ENCODE measurements at regions not wholly inside any gene's neighbourhood (a gene's known extent, or its start where the extent isn't known, plus 50 kb on each side); places are given as distances from the start of the nearest gene placed in this dataset.
A peak's percentile ranks its signal among the peaks of the same experiment; 100 is the strongest.
"Not testable (repeated sequence)": the region's sequence is repeated elsewhere in the genome, so short reads cannot be mapped to it uniquely, and the experiment has no call there.

DNA sequence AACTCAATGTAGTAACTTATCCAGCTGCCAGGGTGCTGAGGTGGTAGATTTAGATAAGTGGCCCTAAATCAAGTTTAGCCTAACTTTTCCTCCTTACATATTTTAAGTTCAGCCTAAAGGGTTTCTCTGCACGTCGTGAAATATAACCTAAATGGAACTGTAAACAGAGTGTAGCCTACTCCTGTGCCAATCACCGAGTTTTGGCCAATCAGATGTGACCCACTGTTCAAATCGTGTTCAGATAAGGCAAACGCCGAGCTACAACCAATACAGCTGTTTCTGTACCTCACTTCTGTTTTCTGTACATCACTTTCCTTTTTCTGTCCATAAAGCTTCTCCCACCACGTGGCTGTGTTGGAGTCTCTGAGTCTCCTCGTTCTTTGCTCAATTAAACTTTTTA is 904.2 kb upstream of the POT1 start:
- no peak for DNase-seq

DNA sequence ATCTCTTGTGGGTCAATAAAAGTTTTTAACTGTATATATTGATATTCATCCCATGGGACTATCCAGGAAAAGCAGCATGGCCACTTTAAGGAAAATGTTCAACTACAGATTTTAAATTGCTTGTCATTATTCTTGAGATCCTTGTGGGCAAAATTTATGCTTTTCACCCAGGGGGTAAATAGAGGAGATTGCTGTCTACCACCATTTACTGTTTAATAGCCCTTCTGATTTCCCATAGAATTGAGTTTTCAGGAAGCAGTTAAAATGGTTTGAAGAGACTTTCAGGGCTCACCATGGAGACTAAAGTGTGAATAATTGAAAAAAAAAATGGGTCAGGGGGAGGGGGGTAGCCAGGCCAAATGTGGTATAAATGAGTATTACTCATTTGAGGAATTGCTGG is 901.1 kb upstream of the POT1 start:
- DNase-seq: no peak

DNA sequence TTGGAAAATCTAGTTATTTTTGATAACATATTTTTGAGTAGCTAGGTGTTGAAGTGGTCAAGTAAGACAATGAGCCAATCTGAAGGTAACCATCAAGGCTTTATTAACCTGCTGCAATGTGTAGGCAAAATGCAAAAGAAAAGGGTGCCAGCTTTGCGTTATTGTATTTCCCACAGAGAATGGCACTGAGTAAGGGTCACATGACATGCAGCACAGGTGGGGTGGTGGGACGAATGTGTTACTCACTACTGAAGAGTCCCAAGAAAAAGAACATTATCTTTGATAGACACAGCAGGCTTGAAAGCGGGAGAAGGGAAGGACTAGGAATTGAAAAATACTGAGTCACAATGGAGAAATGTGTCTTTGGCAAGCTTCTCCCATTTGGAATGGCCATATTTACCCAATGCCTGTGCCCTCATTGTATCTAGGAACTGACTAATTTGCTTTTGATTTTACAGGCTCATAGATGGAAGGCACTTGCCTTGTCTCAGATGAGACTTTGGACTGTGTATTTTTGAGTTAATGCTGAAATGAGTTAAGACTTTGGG is 898.6 kb upstream of the POT1 start:
- no peak for DNase-seq

GRCh38 chr7:125823538-125823937 is 893.9 kb upstream of the POT1 start:
- no peak for DNase-seq

GRCh38 chr7:125820495-125820894 is 890.9 kb upstream of the POT1 start:
- DNase-seq: no peak

GRCh38 chr7:125814100-125814499 is 884.5 kb upstream of the POT1 start:
- no peak for DNase-seq

GRCh38 chr7:125806491-125806890 is 876.9 kb upstream of the POT1 start:
- DNase-seq: not testable (repeated sequence)

DNA sequence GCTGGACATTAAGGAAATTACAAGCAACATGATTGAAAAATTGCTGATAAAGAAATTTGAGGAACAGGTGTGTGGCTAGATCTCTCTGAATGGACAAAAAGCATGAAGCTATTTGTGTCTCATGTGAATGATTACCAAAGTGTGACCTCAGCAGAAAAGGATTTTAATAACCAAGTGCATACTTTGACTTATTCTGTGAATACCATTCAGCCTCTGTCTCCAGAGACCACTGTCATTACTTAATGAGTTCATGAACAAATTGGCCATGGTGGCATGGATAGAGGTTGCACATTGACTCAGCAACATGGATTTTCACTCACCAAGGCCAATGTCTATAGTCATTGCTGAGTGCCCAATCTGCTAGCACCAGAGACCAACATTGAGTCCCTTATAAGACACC is 874.6 kb upstream of the POT1 start:
- no peak for DNase-seq

GRCh38 chr7:125780153-125780552 is 850.5 kb upstream of the POT1 start:
- no peak for DNase-seq

GRCh38 chr7:125775317-125775716 is 845.7 kb upstream of the POT1 start:
- no peak for DNase-seq

DNA sequence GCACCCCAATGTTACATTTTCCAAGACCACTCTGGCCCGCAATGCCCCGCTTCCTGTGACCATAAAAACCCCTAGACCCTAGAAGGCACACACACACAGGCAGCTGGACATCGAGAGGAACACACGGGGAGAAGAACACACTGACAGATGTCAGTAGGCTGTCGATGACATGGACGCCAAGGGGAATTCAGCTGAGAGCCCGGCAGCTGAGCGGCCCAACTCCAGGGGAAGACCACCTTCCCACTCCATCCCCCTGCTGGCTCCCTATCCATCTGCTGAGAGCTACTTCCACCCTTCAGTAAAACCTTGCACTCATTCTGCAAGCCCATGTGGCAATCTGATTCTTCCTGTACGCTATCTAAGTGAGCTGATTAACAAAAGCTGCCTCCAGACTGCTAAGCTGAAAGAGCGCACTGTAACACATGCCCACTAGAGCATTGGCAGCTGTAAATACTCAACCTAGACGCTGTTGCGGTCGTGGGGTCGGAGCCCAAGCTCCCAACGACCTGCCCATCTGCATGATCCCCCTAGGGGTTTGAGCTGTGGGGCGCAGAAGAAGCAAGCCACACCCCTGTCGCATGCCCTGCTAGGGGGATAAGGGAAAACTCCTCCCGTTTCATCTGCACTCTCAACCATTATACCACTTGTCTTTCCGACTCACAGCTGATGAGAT is 843.6 kb upstream of the POT1 start:
- no peak for DNase-seq

- DNase-seq: no peak
Measured at GRCh38 chr7:125747966-125748365, 818.3 kb upstream of the POT1 start.

DNA sequence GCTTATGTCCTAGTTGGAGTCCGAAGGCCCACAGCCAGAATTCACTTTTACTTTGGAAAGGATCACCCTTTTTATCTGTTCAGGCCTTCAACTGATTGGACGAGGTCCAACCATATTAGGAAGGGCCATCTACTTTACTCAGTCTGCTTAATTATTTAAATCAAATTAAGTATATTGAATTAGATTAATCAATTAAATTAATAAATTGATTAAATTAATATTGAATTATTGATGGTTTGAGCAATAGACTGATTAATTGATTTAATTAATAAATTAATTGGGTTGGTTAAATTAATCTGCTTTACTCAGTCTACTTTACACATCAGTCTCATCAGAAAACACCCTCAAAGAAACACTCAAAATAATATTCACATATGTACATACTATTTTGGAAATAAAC is 816.9 kb upstream of the POT1 start:
- DNase-seq: no peak

- DNase-seq: no peak
Measured at GRCh38 chr7:125727215-125727614, 797.6 kb upstream of the POT1 start.

DNA sequence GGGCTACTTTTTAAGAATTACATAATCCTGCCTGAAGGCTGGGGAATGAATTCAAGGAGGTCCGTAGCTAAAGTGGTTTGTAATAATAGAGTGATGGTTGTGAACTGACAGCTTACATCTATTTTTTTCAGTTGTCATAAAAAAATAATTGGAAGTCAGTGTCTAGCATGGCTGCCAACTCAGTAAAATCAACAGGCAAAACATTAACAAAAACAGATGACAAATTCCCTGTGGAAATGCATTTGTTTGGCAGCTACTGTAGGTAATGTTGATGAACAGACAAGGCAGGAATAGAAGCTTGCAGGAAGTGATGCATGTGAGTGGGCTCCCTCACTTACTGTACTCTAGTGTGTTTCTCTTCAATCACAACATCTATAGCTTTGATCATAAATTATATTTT is 766.0 kb upstream of the POT1 start:
- DNase-seq: no peak

- no peak for DNase-seq
Measured at GRCh38 chr7:125683156-125683555, 753.5 kb upstream of the POT1 start.

DNA sequence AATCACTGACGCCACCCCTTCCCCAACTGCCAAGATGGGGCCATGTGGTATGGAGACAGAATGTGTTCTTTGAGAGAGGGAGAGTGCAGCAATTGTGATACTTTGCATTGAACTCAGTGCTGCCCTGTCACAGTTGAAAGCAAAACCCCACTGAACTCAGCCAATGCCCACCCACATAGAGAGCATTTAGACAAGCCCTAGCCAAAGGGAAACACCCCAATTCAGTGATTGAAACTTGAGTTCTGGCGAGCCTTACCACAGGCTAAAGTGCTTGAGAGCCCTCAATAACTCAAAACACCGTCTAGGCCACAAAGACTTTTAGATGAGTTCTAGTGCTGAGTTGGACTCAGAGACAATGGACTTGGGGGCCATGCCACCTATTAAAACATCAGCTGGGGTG is 751.9 kb upstream of the POT1 start:
- DNase-seq: no peak

DNA sequence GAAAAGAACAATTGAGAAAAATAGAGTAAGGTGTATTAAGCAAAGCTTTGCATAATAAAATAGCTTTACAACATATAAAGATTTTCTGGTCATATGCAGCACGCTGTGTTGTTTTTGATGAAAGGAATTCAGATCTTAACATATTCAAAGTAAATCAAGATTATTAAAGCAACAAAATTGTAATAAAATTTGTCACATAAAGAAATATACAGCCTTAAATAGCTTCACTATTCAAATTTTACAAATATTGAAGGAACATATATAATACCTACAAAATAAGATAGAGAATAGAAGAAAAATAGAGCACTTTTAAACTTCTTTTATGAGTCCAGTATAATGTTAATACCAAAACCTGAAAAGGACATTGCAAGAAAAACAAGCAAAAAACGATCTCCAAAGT is 749.1 kb upstream of the POT1 start:
- no peak for DNase-seq

GRCh38 chr7:125675640-125676039 is 746.0 kb upstream of the POT1 start:
- no peak for DNase-seq

DNA sequence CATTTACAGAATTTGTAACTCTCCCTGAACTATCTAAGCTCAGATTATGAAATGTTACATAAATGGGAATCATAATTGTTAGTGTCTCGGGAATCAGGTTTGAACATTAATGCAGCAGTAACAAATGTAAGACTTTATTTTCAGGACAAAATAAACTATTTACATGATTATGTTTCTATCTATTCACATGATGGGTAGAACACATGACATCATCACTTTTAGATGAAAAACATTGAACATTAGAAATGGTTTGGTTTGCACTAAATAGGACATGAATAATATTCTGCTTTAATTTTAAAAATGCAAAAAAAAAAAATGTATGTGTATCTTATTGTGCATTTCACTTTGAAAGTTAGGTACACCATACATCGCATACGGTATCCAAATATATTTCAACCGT is 745.5 kb upstream of the POT1 start:
- no peak for DNase-seq

DNA sequence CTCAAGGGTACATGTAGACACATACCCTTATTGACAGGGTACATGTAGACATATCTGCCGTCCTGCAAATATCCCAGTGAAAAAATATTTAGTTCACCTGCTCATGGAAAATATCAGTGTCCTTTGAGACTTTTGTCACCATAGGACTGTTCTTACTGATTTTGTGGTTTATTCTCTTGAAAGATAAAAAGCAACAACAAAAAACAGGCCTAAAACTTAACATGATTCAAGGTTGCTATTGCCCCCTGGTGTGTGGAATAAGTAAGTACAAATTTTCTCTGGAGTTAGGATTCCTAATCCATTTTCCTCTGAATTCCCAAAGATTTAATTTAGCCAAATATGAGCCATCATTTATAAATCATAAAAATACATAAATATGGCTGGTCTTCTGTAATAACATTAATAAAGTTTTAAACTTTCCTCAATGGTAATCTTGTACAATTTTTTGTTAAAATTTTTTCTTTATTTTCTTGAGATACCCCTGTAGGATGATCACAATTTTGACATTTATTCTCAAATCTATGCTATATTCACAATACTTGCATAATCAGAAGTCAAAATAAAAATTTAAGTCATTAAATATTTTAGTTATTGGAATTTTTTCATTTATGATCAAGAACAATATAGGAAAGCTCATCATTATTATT is 741.4 kb upstream of the POT1 start:
- peak; percentile 2 for DNase-seq

GRCh38 chr7:125668321-125668993 is 738.8 kb upstream of the POT1 start:
- no peak for DNase-seq

DNA sequence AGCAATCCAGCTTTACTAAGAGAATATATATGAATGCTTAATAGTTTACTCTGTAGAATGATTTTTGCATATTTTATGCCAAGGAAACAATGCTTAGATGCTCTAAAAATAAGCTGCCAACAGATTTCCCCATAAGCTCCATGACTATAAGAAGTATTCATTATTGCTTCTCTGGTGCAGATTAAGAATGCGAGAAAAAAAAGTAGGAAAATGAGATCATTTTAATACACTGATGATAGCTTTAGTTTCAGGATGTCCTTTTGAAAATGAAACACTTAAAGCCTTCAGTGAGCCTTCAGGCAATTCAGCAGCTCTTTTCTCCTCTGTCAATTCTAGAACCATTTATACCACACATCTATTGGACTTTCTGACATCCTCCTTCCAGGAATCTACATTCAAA is 735.0 kb upstream of the POT1 start:
- no peak for DNase-seq

DNA sequence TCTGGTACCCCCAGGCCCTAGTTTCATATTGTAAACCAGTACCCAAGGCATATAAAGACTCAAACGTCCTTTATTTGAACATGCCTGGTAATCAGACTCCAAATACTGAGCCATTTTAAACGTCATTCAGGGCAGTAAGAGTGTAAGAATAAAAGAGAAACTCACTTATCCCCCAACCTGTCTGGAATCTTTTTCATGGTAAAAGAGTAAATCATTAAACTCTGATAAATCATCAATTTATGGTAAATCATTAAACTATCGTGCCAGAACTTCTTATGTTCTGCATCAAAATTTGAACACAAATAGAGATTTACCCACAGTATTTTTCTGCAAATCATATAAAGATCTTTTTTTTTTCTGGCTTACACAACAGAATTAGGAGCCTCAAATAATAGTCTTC is 734.3 kb upstream of the POT1 start:
- DNase-seq: no peak
